DND-41 (cell line): ENCODE measurements at regions not wholly inside any gene's neighbourhood (a gene's known extent, or its start where the extent isn't known, plus 50 kb on each side); places are given as distances from the start of the nearest gene placed in this dataset.

Source experiments
- EZH2 ChIP-seq: IDR thresholded peaks from 3 replicates; pipeline ENCODE4 v1.6.1; 2012; ENCODE audit warnings: borderline replicate concordance, low read depth, mild to moderate bottlenecking, moderate library complexity, low read length, inconsistent platforms; ENCODE audit not compliant: severe bottlenecking
- TF ChIP-seq, protein P1 (sequence below): IDR thresholded peaks from 2 replicates; pipeline ENCODE4 v1.5.1; 2012; ENCODE audit warnings: borderline replicate concordance, low read length, moderate library complexity, mild to moderate bottlenecking; ENCODE audit not compliant: poor library complexity, severe bottlenecking; ENCODE audit errors: extremely low read depth

DNA sequence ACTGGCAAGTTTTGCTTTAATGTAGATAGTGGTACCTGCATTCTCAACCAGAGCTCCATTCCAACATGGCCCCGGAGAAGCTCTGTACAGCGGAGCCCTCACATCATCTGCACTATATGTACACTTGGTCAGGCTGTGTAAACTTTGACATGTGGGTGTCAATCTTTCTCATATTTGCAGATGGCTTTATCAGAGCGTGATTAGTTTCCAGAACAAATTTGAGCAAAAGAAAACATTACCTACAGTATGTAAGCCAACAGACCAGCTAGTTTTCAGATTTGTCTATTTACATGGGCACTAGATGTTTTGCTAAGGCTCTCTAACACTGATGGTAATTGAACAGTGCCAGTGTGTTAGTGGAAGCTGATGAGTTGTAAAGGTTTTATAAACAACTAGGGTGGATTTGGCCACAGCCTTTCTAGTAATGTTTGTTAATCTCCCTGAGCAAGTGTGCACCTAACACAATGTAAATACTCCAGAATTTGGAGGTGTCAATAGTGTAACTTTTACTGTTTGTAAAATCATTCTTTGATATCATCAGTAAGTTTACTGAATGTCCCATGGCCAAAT, 131.8 kb downstream of the FOXA2 start:
- TF ChIP-seq, protein P1, sequence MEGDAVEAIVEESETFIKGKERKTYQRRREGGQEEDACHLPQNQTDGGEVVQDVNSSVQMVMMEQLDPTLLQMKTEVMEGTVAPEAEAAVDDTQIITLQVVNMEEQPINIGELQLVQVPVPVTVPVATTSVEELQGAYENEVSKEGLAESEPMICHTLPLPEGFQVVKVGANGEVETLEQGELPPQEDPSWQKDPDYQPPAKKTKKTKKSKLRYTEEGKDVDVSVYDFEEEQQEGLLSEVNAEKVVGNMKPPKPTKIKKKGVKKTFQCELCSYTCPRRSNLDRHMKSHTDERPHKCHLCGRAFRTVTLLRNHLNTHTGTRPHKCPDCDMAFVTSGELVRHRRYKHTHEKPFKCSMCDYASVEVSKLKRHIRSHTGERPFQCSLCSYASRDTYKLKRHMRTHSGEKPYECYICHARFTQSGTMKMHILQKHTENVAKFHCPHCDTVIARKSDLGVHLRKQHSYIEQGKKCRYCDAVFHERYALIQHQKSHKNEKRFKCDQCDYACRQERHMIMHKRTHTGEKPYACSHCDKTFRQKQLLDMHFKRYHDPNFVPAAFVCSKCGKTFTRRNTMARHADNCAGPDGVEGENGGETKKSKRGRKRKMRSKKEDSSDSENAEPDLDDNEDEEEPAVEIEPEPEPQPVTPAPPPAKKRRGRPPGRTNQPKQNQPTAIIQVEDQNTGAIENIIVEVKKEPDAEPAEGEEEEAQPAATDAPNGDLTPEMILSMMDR: no peak
- TF ChIP-seq EZH2: no peak
